K562 (cell line): ENCODE measurements at regions not wholly inside any gene's neighbourhood (a gene's known extent, or its start where the extent isn't known, plus 50 kb on each side); places are given as distances from the start of the nearest gene placed in this dataset.

Experiments used
- ATAC-seq: fragments of 200-7000 bp; cut with Tn5 transposase; 3 replicates; pipeline ENCODE4 v1.9.1; 2020; ENCODE audit warnings: moderate library complexity
- BruUV-seq: library from RNA; stranded (reverse); fragments of 400-500 nt; replicated peaks from 2 replicates; lab custom pipeline; 2021; lab: Mats Ljungman, UMichigan
- CTCF ChIA-PET: fragments of 300-600 bp; formaldehyde crosslinking; extraction: SDS; loops from one replicate; lab custom pipeline; 2021; ENCODE audit warnings: low intra/inter-chr PET ratio; lab: Yijun Ruan, JAX
- POLR2A ChIA-PET: fragments of 300-600, 350-650 bp; sonication (Branson Sonifier 250); formaldehyde crosslinking; extraction: SDS; loops from one replicate; lab custom pipeline; 2021; ENCODE audit warnings: antibody characterized with exemption, inconsistent platforms; lab: Yijun Ruan, JAX
- DNase-seq, 4 experiments: peaks; one replicate each; pipeline versions ENCODE4 v3.0.0 to v3.0.0-alpha.2; 2011 to 2018; ENCODE audit warnings: low spot score in 3 of 4, mixed read lengths in 3 of 4; ENCODE audit errors: extremely low read depth in 1 of 4
- FAIRE-seq: peaks from 2 replicates; lab custom pipeline; 2011; peaks lifted over from hg19 to GRCh38; lab: Jason Lieb, UNC
- H2AFZ ChIP-seq: 2 replicates; pipeline ENCODE4 v1.6.0; 2011; ENCODE audit warnings: low read depth, low read length, control low read depth, inconsistent platforms
- H3K27ac ChIP-seq: fragments of 200-600 bp; 3 replicates; pipeline ENCODE4 v1.8.0; 2011; ENCODE audit warnings: low read depth, mild to moderate bottlenecking, control low read depth, inconsistent platforms, low read length, moderate library complexity, mixed read lengths; ENCODE audit errors: extremely low read depth
- H3K27me3 ChIP-seq, 2 experiments: fragments of 300-600 bp in 1 of 2; 2 replicates in 1 of 2; 3 replicates in 1 of 2; pipeline versions ENCODE4 v1.6.0 to v1.8.0; 2011; ENCODE audit warnings: inconsistent platforms in 2 of 2, low read length in 2 of 2, mild to moderate bottlenecking in 1 of 2, mixed read lengths in 1 of 2, moderate library complexity in 1 of 2; ENCODE audit not compliant: control insufficient read depth in 2 of 2, insufficient read depth in 2 of 2
- H3K36me3 ChIP-seq: fragments of 300-600 bp; 3 replicates; pipeline ENCODE4 v1.8.0; 2011; ENCODE audit warnings: mild to moderate bottlenecking, low read length, inconsistent platforms; ENCODE audit not compliant: control insufficient read depth, insufficient read depth
- H3K4me1 ChIP-seq, 2 experiments: fragments of 200-600 bp in 1 of 2; replicated peaks in 1 of 2; 2 replicates in 1 of 2; 3 replicates in 1 of 2; pipeline versions ENCODE4 v1.5.1 to v1.8.0; 2011; ENCODE audit warnings: inconsistent platforms in 2 of 2, low read length in 2 of 2, mild to moderate bottlenecking in 1 of 2, mixed read lengths in 1 of 2, moderate library complexity in 1 of 2; ENCODE audit not compliant: control insufficient read depth in 2 of 2, insufficient read depth in 2 of 2
- H3K4me2 ChIP-seq: 2 replicates; pipeline ENCODE4 v1.6.1; 2011; ENCODE audit warnings: low read length, control low read depth, inconsistent platforms, mixed read lengths; ENCODE audit not compliant: insufficient read depth
- H3K4me3 ChIP-seq: fragments of 200-600 bp; sonication (generic), shearing (Covaris generic); 2 replicates; pipeline ENCODE4 v1.5.1; 2016; ENCODE audit warnings: control low read depth, inconsistent platforms
- H3K79me2 ChIP-seq: fragments of 200-600 bp; 3 replicates; pipeline ENCODE4 v1.8.0; 2011; ENCODE audit warnings: low read length, inconsistent platforms; ENCODE audit not compliant: control insufficient read depth, insufficient read depth
- H3K9ac ChIP-seq, 2 experiments: 2 replicates each; pipeline versions ENCODE4 v1.6.0 to v1.6.1; 2011; ENCODE audit warnings: low read depth in 2 of 2, low read length in 2 of 2, control low read depth in 1 of 2, inconsistent platforms in 1 of 2, mild to moderate bottlenecking in 1 of 2, mixed read lengths in 1 of 2; ENCODE audit not compliant: insufficient read depth in 1 of 2
- H3K9me1 ChIP-seq: one replicate; pipeline ENCODE4 v1.6.0; 2011; ENCODE audit warnings: inconsistent platforms, mild to moderate bottlenecking, low read length, moderate library complexity; ENCODE audit not compliant: control insufficient read depth, insufficient read depth
- H3K9me3 ChIP-seq: replicated peaks from 2 replicates; pipeline ENCODE4 v1.5.1; 2011; ENCODE audit warnings: low read depth, low read length, inconsistent platforms; ENCODE audit not compliant: control insufficient read depth, insufficient read depth
- H4K20me1 ChIP-seq: replicated peaks from 2 replicates; pipeline ENCODE4 v1.6.1; 2011; ENCODE audit warnings: low read length, inconsistent platforms, mixed read lengths; ENCODE audit not compliant: control insufficient read depth, insufficient read depth
- ARID2 ChIP-seq: fragments of 450-650 bp; IDR thresholded peaks from 2 replicates; pipeline ENCODE4 v1.6.1; 2017; ENCODE audit warnings: antibody characterized with exemption, mild to moderate bottlenecking
- BCOR ChIP-seq: fragments of 450-650 bp; IDR thresholded peaks from 2 replicates; pipeline ENCODE4 v1.6.1; 2016
- CBX2 ChIP-seq: fragments of 200-600 bp; sonication (generic); IDR thresholded peaks from one replicate; pipeline ENCODE4 v1.6.1; 2012; ENCODE audit warnings: mild to moderate bottlenecking, low read length, inconsistent platforms; ENCODE audit not compliant: insufficient read depth, poor library complexity, severe bottlenecking
- CHD1 ChIP-seq: fragments of 200-600 bp; sonication (generic); IDR thresholded peaks from one replicate; pipeline ENCODE4 v1.6.1; 2012; ENCODE audit warnings: mild to moderate bottlenecking, moderate library complexity, low read length, inconsistent platforms
- IFI16 ChIP-seq: fragments of 250-450 bp; sonication (Bioruptor Pico); IDR thresholded peaks from 2 replicates; pipeline ENCODE4 v2.1.2; 2022; ENCODE audit warnings: mild to moderate bottlenecking, inconsistent platforms
- KLF16 ChIP-seq: IDR thresholded peaks from 2 replicates; pipeline ENCODE4 v1.6.1; 2016; ENCODE audit warnings: antibody characterized with exemption
- MAFF ChIP-seq: IDR thresholded peaks from 2 replicates; pipeline ENCODE4 v1.6.1; 2012; ENCODE audit warnings: low read length, improper control_type of control experiment
- RAD51 ChIP-seq: fragments of 450-650 bp; IDR thresholded peaks from 2 replicates; pipeline ENCODE4 v1.7.1; 2016; ENCODE audit warnings: low read depth, mild to moderate bottlenecking, borderline replicate concordance
- RFX1 ChIP-seq: fragments of 450-650 bp; IDR thresholded peaks from 2 replicates; pipeline ENCODE4 v1.6.1; 2016; ENCODE audit warnings: mild to moderate bottlenecking, moderate library complexity
- TFAM ChIP-seq: fragments of 250-450 bp; sonication (Bioruptor Pico); conservative IDR thresholded peaks from 2 replicates; pipeline ENCODE4 v1.5.0; 2021; ENCODE audit warnings: mild to moderate bottlenecking, moderate library complexity
- ZFP30 ChIP-seq: fragments of 250-450 bp; sonication (Bioruptor Pico); IDR thresholded peaks from 2 replicates; pipeline ENCODE4 v1.8.0; 2022; ENCODE audit warnings: moderate library complexity, mild to moderate bottlenecking, inconsistent platforms, borderline replicate concordance
- ZNF124 ChIP-seq: sonication (generic); formaldehyde crosslinking; IDR thresholded peaks from 2 replicates; pipeline ENCODE4 v1.8.1; 2022; ENCODE audit warnings: missing genetic modification reagents
- ZNF224 ChIP-seq: sonication (generic); formaldehyde crosslinking; IDR thresholded peaks from 2 replicates; pipeline ENCODE4 v1.8.0; 2022; ENCODE audit warnings: mild to moderate bottlenecking, missing genetic modification reagents
- ZNF431 ChIP-seq: sonication (generic); formaldehyde crosslinking; IDR thresholded peaks from 2 replicates; pipeline ENCODE4 v1.8.0; 2022; ENCODE audit warnings: mild to moderate bottlenecking, missing genetic modification reagents
- ZNF644 ChIP-seq: fragments of 200-800 bp; sonication (Bioruptor generic); IDR thresholded peaks from 2 replicates; pipeline ENCODE4 v1.6.1; 2016; ENCODE audit warnings: low read depth, missing genetic modification characterization, missing compliant biosample characterization
- ZNF668 ChIP-seq: fragments of 250-450 bp; sonication (Bioruptor Pico); IDR thresholded peaks from 2 replicates; pipeline ENCODE4 v1.8.0; 2022; ENCODE audit warnings: mild to moderate bottlenecking, inconsistent platforms
- ZNF696 ChIP-seq: fragments of 250-450 bp; sonication (Bioruptor Pico); conservative IDR thresholded peaks from 2 replicates; pipeline ENCODE4 v1.4.0; 2020; ENCODE audit warnings: mild to moderate bottlenecking, moderate library complexity
- WGBS: fragments of 100-300 bp; shearing (Covaris generic); methylation state at CpG from one replicate; pipeline ENCODE4 v1.1.6; 2016; ENCODE audit warnings: low coverage, mixed read lengths; ENCODE audit not compliant: insufficient coverage; ENCODE audit errors: missing lambda C conversion rate; 5-methylcytosine and 5-hydroxymethylcytosine counted together
- in situ Hi-C: fragments of 300-500 bp; cut with MboI; formaldehyde crosslinking; loops from 4 replicates; pipeline ENCODE4 v1.15.0; 2018; ENCODE audit warnings: inconsistent platforms, mixed read lengths
- intact Hi-C: fragments of 100-400 bp; cut with micrococcal nuclease; formaldehyde crosslinking; loops from 2 replicates; pipeline ENCODE4 v1.14.2; 2022
- TF ChIP-seq, protein P1 (sequence below): IDR thresholded peaks from 3 replicates; pipeline ENCODE4 v1.6.1; 2011; ENCODE audit warnings: borderline replicate concordance, mild to moderate bottlenecking; ENCODE audit not compliant: insufficient read length, insufficient read depth

DNA sequence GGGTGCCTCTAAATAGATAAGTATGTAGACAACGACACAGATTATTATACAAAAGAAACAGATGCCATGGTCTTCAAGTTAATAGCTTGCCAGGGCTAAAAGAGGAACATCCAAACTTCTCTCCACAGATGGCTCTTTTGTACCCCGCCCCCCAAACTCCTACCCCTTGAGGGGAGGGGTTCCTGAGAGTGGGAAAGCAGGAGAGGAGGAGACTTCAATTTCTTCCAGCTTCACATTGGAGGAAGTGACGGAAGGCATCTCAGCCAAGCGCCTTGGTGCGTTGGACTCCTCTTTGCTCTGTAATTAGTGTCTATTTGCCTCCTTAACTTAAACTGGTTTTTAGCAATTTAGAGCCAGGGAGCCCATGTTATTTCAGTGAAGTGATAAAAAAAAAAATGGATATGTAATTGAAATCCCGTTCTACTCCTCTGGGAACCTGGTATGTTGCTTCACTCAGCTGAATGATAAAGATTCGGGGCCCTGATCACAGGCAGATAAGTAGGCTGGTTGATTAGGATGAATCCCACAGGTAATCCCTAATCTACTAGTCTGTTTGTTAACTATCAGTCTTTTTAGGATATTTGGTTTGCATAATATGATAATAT lies 580.9 kb upstream of the CADM1 start:
- BruUV-seq, result no TSS peak
- FAIRE-seq, result no peak
- TF ChIP-seq CHD1 (no peak), MAFF (no peak), RFX1 (no peak), RAD51 (no peak), ZNF696 (CRISPR knock-in tag) (no peak), CBX2 (no peak), ZNF124 (no peak), ZNF668 (no peak), ZNF431 (no peak), ZNF644 (tag) (no peak), TFAM (CRISPR knock-in tag) (no peak), BCOR (no peak), IFI16 (CRISPR knock-in tag) (no peak), ZNF224 (no peak), ARID2 (no peak), ZFP30 (CRISPR knock-in tag) (no peak), KLF16 (no peak)
- TF ChIP-seq, protein P1, sequence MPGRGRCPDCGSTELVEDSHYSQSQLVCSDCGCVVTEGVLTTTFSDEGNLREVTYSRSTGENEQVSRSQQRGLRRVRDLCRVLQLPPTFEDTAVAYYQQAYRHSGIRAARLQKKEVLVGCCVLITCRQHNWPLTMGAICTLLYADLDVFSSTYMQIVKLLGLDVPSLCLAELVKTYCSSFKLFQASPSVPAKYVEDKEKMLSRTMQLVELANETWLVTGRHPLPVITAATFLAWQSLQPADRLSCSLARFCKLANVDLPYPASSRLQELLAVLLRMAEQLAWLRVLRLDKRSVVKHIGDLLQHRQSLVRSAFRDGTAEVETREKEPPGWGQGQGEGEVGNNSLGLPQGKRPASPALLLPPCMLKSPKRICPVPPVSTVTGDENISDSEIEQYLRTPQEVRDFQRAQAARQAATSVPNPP, result no peak
- no peaks in the 10 kb centered on the region for H3K79me2 ChIP-seq
- H4K20me1 ChIP-seq, result 0 out of 2 replicates have a peak, but pooled peaks cover 4% of the 10 kb centered on the region
- in situ Hi-C loops, result no loop called here
- no peak for ATAC-seq
- POLR2A ChIA-PET, result no interaction called here
- CTCF ChIA-PET, result no interaction called here
- no peak overlapping the region for H3K9ac ChIP-seq
- DNase-seq, result no peak
- intact Hi-C loops, result no loop called here
- H3K27me3 ChIP-seq, result no peaks in the 10 kb centered on the region
- H3K9me3 ChIP-seq, result no peaks in the 10 kb centered on the region
- WGBS, result 5% methylated on average over 7 of the region's 7 CpGs
- no peaks in the 10 kb centered on the region for H3K4me1 ChIP-seq
- no peak overlapping the region for H3K4me3 ChIP-seq
- H2AFZ ChIP-seq, result no peak overlapping the region
- no peaks in the 10 kb centered on the region for H3K36me3 ChIP-seq
- H3K9me1 ChIP-seq, result no peaks in the 10 kb centered on the region
- H3K27ac ChIP-seq, result no peak overlapping the region
- no peak overlapping the region for H3K4me2 ChIP-seq
